ENCODE measurements at regions not wholly inside any gene's neighbourhood (a gene's known extent, or its start where the extent isn't known, plus 50 kb on each side); places are given as distances from the start of the nearest gene placed in this dataset.

GRCh38 chr5:74364507-74364906 is 276.0 kb downstream of the ENC1 start:
- TF ChIP-seq EP300 (IDR thresholded peaks at IDR 0.05; ENCODE audit: borderline replicate concordance), result no peak
- no peak for TF ChIP-seq FOXM1 (IDR thresholded peaks at IDR 0.05; ENCODE audit: borderline replicate concordance, low read depth)
- no peak for TF ChIP-seq ZBTB7A (IDR thresholded peaks at IDR 0.05; ENCODE audit: low read depth)
- TF ChIP-seq CREB1 (IDR thresholded peaks at IDR 0.05; ENCODE audit: low read depth), result no peak
- no peak for TF ChIP-seq TAF1 (IDR thresholded peaks at IDR 0.05; ENCODE audit: low read depth)
- no peak for TF ChIP-seq MAX (IDR thresholded peaks at IDR 0.05)
- TF ChIP-seq EGR1 (IDR thresholded peaks at IDR 0.05), result no peak
- no peak for TF ChIP-seq RAD21 (IDR thresholded peaks at IDR 0.05; ENCODE audit: low read depth)
- no peak for TF ChIP-seq TEAD4 (IDR thresholded peaks at IDR 0.05)
- no peak for TF ChIP-seq YY1 (IDR thresholded peaks at IDR 0.05; ENCODE audit: low read depth)
